NCI-H2029 treated with DMSO at 0.1 percent for 48 hours (cell line): ENCODE measurements at regions not wholly inside any gene's neighbourhood (a gene's known extent, or its start where the extent isn't known, plus 50 kb on each side); places are given as distances from the start of the nearest gene placed in this dataset.

Experiments
- DNase-seq: peaks from one replicate; lab custom pipeline; 2025; lab: John Stamatoyannopoulos, UW

GRCh38 chr2:24439971-24440340 lies 51.1 kb upstream of the NCOA1 start:
- no peak for DNase-seq

- DNase-seq = no peak
These were observed 51.6 kb upstream of the NCOA1 start for GRCh38 chr2:24439280-24439970.

- no peak for DNase-seq
These were observed 52.9 kb upstream of the NCOA1 start for GRCh38 chr2:24438106-24438505.

- DNase-seq = no peak
These were observed 55.4 kb upstream of the NCOA1 start for GRCh38 chr2:24435391-24436316.

- no peak for DNase-seq
These were observed 56.5 kb upstream of the NCOA1 start for GRCh38 chr2:24434541-24434940.

GRCh38 chr2:24432735-24433134 lies 58.3 kb upstream of the NCOA1 start:
- no peak for DNase-seq

- no peak for DNase-seq
These were observed 58.9 kb upstream of the NCOA1 start for GRCh38 chr2:24432121-24432520.

GRCh38 chr2:24429197-24430074 lies 61.6 kb upstream of the NCOA1 start:
- no peak for DNase-seq

- DNase-seq = no peak
These were observed 64.1 kb upstream of the ITSN2 start for GRCh38 chr2:24424387-24424786.

GRCh38 chr2:24423095-24423494 lies 62.8 kb upstream of the ITSN2 start:
- no peak for DNase-seq

- DNase-seq = no peak
These were observed 61.3 kb upstream of the ITSN2 start for GRCh38 chr2:24421668-24422067.

GRCh38 chr2:24420373-24420772 lies 60.0 kb upstream of the ITSN2 start:
- DNase-seq = no peak

- no peak for DNase-seq
These were observed 58.0 kb upstream of the ITSN2 start for GRCh38 chr2:24418166-24418841.

GRCh38 chr2:24412812-24413211 lies 52.5 kb upstream of the ITSN2 start:
- no peak for DNase-seq

- no peak for DNase-seq
These were observed 51.3 kb upstream of the ITSN2 start for GRCh38 chr2:24411488-24412151.

- DNase-seq = no peak
These were observed 50.6 kb upstream of the ITSN2 start for GRCh38 chr2:24410976-24411375.

GRCh38 chr2:24409700-24410556 lies 49.6 kb upstream of the ITSN2 start:
- DNase-seq = peak; percentile 42
